ENCODE measurements at regions not wholly inside any gene's neighbourhood (a gene's known extent, or its start where the extent isn't known, plus 50 kb on each side); places are given as distances from the start of the nearest gene placed in this dataset.

- Histone ChIP-seq H3K4me2 (ENCODE audit: low read length) (no peak overlapping the region), H3K27ac (ENCODE audit: low read depth, low read length) (no peak overlapping the region), H3K79me2 (ENCODE audit: control insufficient read depth, low read length) (no peaks in the 10 kb centered on the region), H4K20me1 (ENCODE audit: control insufficient read depth, insufficient read depth, low read depth, low read length) (no peaks in the 10 kb centered on the region), H3K9me3 (ENCODE audit: control insufficient read depth, insufficient read depth, low read length) (no peaks in the 10 kb centered on the region), H3F3A (ENCODE audit: control insufficient read depth, insufficient read depth) (no peaks in the 10 kb centered on the region), H3K27me3 (ENCODE audit: control insufficient read depth, low read length) (no peaks in the 10 kb centered on the region), H3K36me3 (ENCODE audit: control insufficient read depth, low read length) (no peaks in the 10 kb centered on the region), H3K4me3 (ENCODE audit: low read length) (no peak overlapping the region), H3K9me2 (replicated peaks; ENCODE audit: control insufficient read depth, low read length) (no peaks in the 10 kb centered on the region), H3K4me1 (ENCODE audit: control insufficient read depth, low read length) (peaks cover 6% of the 10 kb centered on the region)
- TF ChIP-seq, protein P1, sequence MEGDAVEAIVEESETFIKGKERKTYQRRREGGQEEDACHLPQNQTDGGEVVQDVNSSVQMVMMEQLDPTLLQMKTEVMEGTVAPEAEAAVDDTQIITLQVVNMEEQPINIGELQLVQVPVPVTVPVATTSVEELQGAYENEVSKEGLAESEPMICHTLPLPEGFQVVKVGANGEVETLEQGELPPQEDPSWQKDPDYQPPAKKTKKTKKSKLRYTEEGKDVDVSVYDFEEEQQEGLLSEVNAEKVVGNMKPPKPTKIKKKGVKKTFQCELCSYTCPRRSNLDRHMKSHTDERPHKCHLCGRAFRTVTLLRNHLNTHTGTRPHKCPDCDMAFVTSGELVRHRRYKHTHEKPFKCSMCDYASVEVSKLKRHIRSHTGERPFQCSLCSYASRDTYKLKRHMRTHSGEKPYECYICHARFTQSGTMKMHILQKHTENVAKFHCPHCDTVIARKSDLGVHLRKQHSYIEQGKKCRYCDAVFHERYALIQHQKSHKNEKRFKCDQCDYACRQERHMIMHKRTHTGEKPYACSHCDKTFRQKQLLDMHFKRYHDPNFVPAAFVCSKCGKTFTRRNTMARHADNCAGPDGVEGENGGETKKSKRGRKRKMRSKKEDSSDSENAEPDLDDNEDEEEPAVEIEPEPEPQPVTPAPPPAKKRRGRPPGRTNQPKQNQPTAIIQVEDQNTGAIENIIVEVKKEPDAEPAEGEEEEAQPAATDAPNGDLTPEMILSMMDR (IDR thresholded peaks at IDR 0.05; ENCODE audit: low read depth, low read length, poor library complexity, severe bottlenecking) = no peak
- TF ChIP-seq EZH2phosphoT487 (IDR thresholded peaks at IDR 0.05; ENCODE audit: borderline replicate concordance, low read length) = no peak
Observed at GRCh38 chr3:30299674-30300385, 306.6 kb upstream of the TGFBR2 start.

- H3K4me1 ChIP-seq (ENCODE audit: control insufficient read depth, low read length) = peaks cover 6% of the 10 kb centered on the region
- H4K20me1 ChIP-seq (ENCODE audit: control insufficient read depth, insufficient read depth, low read depth, low read length) = no peaks in the 10 kb centered on the region
- H3K27me3 ChIP-seq (ENCODE audit: control insufficient read depth, low read length) = no peaks in the 10 kb centered on the region
- H3K4me3 ChIP-seq (ENCODE audit: low read length) = no peak overlapping the region
- H3K36me3 ChIP-seq (ENCODE audit: control insufficient read depth, low read length) = no peaks in the 10 kb centered on the region
- H3K4me2 ChIP-seq (ENCODE audit: low read length) = no peak overlapping the region
- H3F3A ChIP-seq (ENCODE audit: control insufficient read depth, insufficient read depth) = no peaks in the 10 kb centered on the region
- no peaks in the 10 kb centered on the region for H3K79me2 ChIP-seq (ENCODE audit: control insufficient read depth, low read length)
- H3K9me3 ChIP-seq (ENCODE audit: control insufficient read depth, insufficient read depth, low read length) = no peaks in the 10 kb centered on the region
- H3K27ac ChIP-seq (ENCODE audit: low read depth, low read length) = no peak overlapping the region
- H3K9me2 ChIP-seq (replicated peaks; ENCODE audit: control insufficient read depth, low read length) = no peaks in the 10 kb centered on the region
- TF ChIP-seq, protein P1 (IDR thresholded peaks at IDR 0.05; ENCODE audit: low read depth, low read length, poor library complexity, severe bottlenecking) = no peak
- TF ChIP-seq EZH2phosphoT487 (IDR thresholded peaks at IDR 0.05; ENCODE audit: borderline replicate concordance, low read length) = no peak
Observed at GRCh38 chr3:30300809-30301208, 305.6 kb upstream of the TGFBR2 start.

GRCh38 chr3:30302027-30302426, 304.4 kb upstream of the TGFBR2 start:
- TF ChIP-seq, protein P1 (IDR thresholded peaks at IDR 0.05; ENCODE audit: low read depth, low read length, poor library complexity, severe bottlenecking) = no peak
- TF ChIP-seq EZH2phosphoT487 (IDR thresholded peaks at IDR 0.05; ENCODE audit: borderline replicate concordance, low read length) = no peak
- H3K79me2 ChIP-seq (ENCODE audit: control insufficient read depth, low read length) = no peaks in the 10 kb centered on the region
- H3K4me1 ChIP-seq (ENCODE audit: control insufficient read depth, low read length) = peaks cover 3% of the 10 kb centered on the region
- no peaks in the 10 kb centered on the region for H3F3A ChIP-seq (ENCODE audit: control insufficient read depth, insufficient read depth)
- H3K27me3 ChIP-seq (ENCODE audit: control insufficient read depth, low read length) = no peaks in the 10 kb centered on the region
- H3K27ac ChIP-seq (ENCODE audit: low read depth, low read length) = no peak overlapping the region
- H3K4me3 ChIP-seq (ENCODE audit: low read length) = no peak overlapping the region
- H3K4me2 ChIP-seq (ENCODE audit: low read length) = no peak overlapping the region
- no peaks in the 10 kb centered on the region for H3K36me3 ChIP-seq (ENCODE audit: control insufficient read depth, low read length)
- no peaks in the 10 kb centered on the region for H3K9me3 ChIP-seq (ENCODE audit: control insufficient read depth, insufficient read depth, low read length)
- H4K20me1 ChIP-seq (ENCODE audit: control insufficient read depth, insufficient read depth, low read depth, low read length) = no peaks in the 10 kb centered on the region
- H3K9me2 ChIP-seq (replicated peaks; ENCODE audit: control insufficient read depth, low read length) = no peaks in the 10 kb centered on the region

Data from DOHH2 (cell line).